WTC11 (cell line): ENCODE measurements at regions not wholly inside any gene's neighbourhood (a gene's known extent, or its start where the extent isn't known, plus 50 kb on each side); places are given as distances from the start of the nearest gene placed in this dataset.

Source experiments
- ATAC-seq: fragments of 200-7000 bp; cut with Tn5 transposase; 2 replicates; pipeline ENCODE4 v1.10.0; 2021; ENCODE audit warnings: mild to moderate bottlenecking, moderate library complexity
- CTCF ChIA-PET: fragments of 300-600 bp; sonication (Branson Sonifier 250); formaldehyde crosslinking; loops from one replicate; lab custom pipeline; 2021; ENCODE audit warnings: antibody characterized with exemption; lab: Charles Lee
- POLR2A ChIA-PET: fragments of 350-600 bp; sonication (Branson Sonifier 250); formaldehyde crosslinking; loops from one replicate; lab custom pipeline; 2021; ENCODE audit warnings: antibody characterized with exemption; lab: Charles Lee
- DNase-seq: peaks from one replicate; pipeline ENCODE4 v3.0.0; 2021; ENCODE audit warnings: low spot score
- H3K27ac Mint-ChIP-seq: 2 replicates; pipeline ENCODE4 v1.8.0; 2021; ENCODE audit warnings: mixed read lengths
- H3K27me3 Mint-ChIP-seq: 2 replicates; pipeline ENCODE4 v1.8.0; 2021; ENCODE audit warnings: low read depth, mild to moderate bottlenecking, moderate library complexity, mixed read lengths
- H3K36me3 Mint-ChIP-seq: 2 replicates; pipeline ENCODE4 v1.8.0; 2021; ENCODE audit warnings: mixed read lengths
- H3K4me1 Mint-ChIP-seq: 2 replicates; pipeline ENCODE4 v1.8.0; 2022; ENCODE audit warnings: mixed read lengths
- H3K4me3 Mint-ChIP-seq: 2 replicates; pipeline ENCODE4 v1.8.0; 2021; ENCODE audit warnings: mild to moderate bottlenecking, moderate library complexity, mixed read lengths
- H3K9me3 Mint-ChIP-seq: 2 replicates; pipeline ENCODE4 v1.8.0; 2021; ENCODE audit warnings: mixed read lengths
- ATF1 ChIP-seq: sonication (generic); formaldehyde crosslinking; IDR thresholded peaks from 2 replicates; pipeline ENCODE4 v1.8.1; 2023; ENCODE audit warnings: mild to moderate bottlenecking, moderate library complexity, missing genetic modification reagents
- CREB1 ChIP-seq: sonication (generic); formaldehyde crosslinking; IDR thresholded peaks from 2 replicates; pipeline ENCODE4 v1.8.0; 2023; ENCODE audit warnings: mild to moderate bottlenecking, missing genetic modification reagents
- NFATC4 ChIP-seq: fragments of 250-450 bp; sonication (Bioruptor Pico); IDR thresholded peaks from 2 replicates; pipeline ENCODE4 v1.9.0; 2021; ENCODE audit warnings: mild to moderate bottlenecking
- NFE2L1 ChIP-seq: sonication (generic); formaldehyde crosslinking; IDR thresholded peaks from 2 replicates; pipeline ENCODE4 v1.8.1; 2023; ENCODE audit warnings: missing genetic modification reagents
- OVOL2 ChIP-seq: fragments of 250-450 bp; sonication (Bioruptor Pico); IDR thresholded peaks from 2 replicates; pipeline ENCODE4 v1.9.0; 2021; ENCODE audit warnings: mild to moderate bottlenecking, borderline replicate concordance
- SMAD3 ChIP-seq: sonication (generic); formaldehyde crosslinking; IDR thresholded peaks from 2 replicates; pipeline ENCODE4 v1.8.0; 2022; ENCODE audit warnings: missing genetic modification reagents, mild to moderate bottlenecking, borderline replicate concordance
- ZNF396 ChIP-seq: fragments of 250-450 bp; sonication (Bioruptor Pico); IDR thresholded peaks from 2 replicates; pipeline ENCODE4 v1.8.0; 2021; ENCODE audit warnings: mild to moderate bottlenecking, moderate library complexity, borderline replicate concordance
- ZNF416 ChIP-seq: fragments of 250-450 bp; sonication (Bioruptor Pico); IDR thresholded peaks from 2 replicates; pipeline ENCODE4 v1.9.0; 2021; ENCODE audit warnings: mild to moderate bottlenecking, inconsistent platforms
- ZNF423 ChIP-seq: fragments of 250-450 bp; sonication (Bioruptor Pico); IDR thresholded peaks from 2 replicates; pipeline ENCODE4 v2.1.2; 2022; ENCODE audit warnings: mild to moderate bottlenecking, moderate library complexity
- TF ChIP-seq, protein P1 (sequence below): sonication (generic); formaldehyde crosslinking; IDR thresholded peaks from 2 replicates; pipeline ENCODE4 v1.8.1; 2022; ENCODE audit warnings: mild to moderate bottlenecking, moderate library complexity, missing genetic modification reagents
- TF ChIP-seq, protein P2 (sequence below): sonication (generic); formaldehyde crosslinking; IDR thresholded peaks from 2 replicates; pipeline ENCODE4 v1.8.0; 2022; ENCODE audit warnings: mild to moderate bottlenecking, missing genetic modification reagents
- TF ChIP-seq, protein P3 (sequence below): sonication (generic); formaldehyde crosslinking; IDR thresholded peaks from 2 replicates; pipeline ENCODE4 v1.8.1; 2023; ENCODE audit warnings: mild to moderate bottlenecking, missing genetic modification reagents, borderline replicate concordance
- TF ChIP-seq, protein P4 (sequence below): sonication (generic); formaldehyde crosslinking; conservative IDR thresholded peaks from 2 replicates; pipeline ENCODE4 v1.8.1; 2022; ENCODE audit warnings: mild to moderate bottlenecking, missing genetic modification reagents
- TF ChIP-seq, protein P5 (sequence below): sonication (generic); formaldehyde crosslinking; IDR thresholded peaks from 2 replicates; pipeline ENCODE4 v1.8.0; 2022; ENCODE audit warnings: mild to moderate bottlenecking, missing genetic modification reagents
- TF ChIP-seq, protein P6 (sequence below): sonication (generic); formaldehyde crosslinking; IDR thresholded peaks from 2 replicates; pipeline ENCODE4 v1.8.0; 2023; ENCODE audit warnings: mild to moderate bottlenecking, missing genetic modification reagents
- TF ChIP-seq, protein P7 (sequence below): sonication (generic); formaldehyde crosslinking; IDR thresholded peaks from 2 replicates; pipeline ENCODE4 v1.8.0; 2022; ENCODE audit warnings: mild to moderate bottlenecking, missing genetic modification reagents
- TF ChIP-seq, protein P8 (sequence below): fragments of 250-450 bp; sonication (Bioruptor Pico); IDR thresholded peaks from 2 replicates; pipeline ENCODE4 v1.9.0; 2021; ENCODE audit warnings: mild to moderate bottlenecking
- TF ChIP-seq, protein P9 (sequence below): sonication (generic); formaldehyde crosslinking; conservative IDR thresholded peaks from 2 replicates; pipeline ENCODE4 v1.8.1; 2023; ENCODE audit warnings: mild to moderate bottlenecking, low read depth, missing genetic modification reagents, moderate library complexity

DNA sequence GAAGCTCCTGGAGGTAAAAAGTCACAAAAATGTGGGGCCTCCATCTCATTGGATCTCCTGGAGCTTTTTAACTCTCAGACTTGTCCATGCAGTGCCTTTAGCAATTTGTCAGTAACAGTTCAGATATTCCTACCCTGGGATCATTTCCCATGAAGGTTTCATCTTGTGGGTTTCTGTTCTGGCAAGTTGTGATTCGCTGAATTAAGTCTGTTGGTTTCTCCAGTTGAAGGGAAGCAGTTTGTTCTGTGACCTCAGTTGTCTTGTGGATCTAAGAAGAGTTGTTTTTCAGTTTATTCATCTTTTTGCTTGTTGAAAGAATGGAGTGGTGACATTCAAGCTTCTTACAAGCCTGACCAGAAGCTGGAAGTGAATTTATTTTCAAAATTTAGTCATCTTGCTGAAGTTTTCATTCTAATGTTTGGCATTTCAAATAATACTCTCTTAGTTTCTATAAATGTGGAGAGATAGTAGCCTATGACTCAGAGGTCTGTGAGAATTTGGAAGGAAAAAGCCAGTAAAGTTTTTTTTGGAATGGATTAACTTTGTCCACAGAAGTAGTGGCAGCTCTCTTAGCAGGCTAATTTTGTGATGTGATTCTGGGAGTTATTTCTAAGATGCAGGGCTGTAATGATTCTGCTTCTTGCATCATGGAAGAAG lies 120.1 kb upstream of the CSNK1A1L start:
- H3K27me3 Mint-ChIP-seq, result no peaks in the 10 kb centered on the region
- POLR2A ChIA-PET, result no interaction called here
- H3K4me1 Mint-ChIP-seq, result no peaks in the 10 kb centered on the region
- TF ChIP-seq, protein P1, sequence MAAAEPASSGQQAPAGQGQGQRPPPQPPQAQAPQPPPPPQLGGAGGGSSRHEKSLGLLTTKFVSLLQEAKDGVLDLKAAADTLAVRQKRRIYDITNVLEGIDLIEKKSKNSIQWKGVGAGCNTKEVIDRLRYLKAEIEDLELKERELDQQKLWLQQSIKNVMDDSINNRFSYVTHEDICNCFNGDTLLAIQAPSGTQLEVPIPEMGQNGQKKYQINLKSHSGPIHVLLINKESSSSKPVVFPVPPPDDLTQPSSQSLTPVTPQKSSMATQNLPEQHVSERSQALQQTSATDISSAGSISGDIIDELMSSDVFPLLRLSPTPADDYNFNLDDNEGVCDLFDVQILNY (CRISPR knock-in tag), result no peak
- TF ChIP-seq, protein P2, sequence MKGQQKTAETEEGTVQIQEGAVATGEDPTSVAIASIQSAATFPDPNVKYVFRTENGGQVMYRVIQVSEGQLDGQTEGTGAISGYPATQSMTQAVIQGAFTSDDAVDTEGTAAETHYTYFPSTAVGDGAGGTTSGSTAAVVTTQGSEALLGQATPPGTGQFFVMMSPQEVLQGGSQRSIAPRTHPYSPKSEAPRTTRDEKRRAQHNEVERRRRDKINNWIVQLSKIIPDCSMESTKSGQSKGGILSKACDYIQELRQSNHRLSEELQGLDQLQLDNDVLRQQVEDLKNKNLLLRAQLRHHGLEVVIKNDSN, result no peak
- TF ChIP-seq, protein P3, sequence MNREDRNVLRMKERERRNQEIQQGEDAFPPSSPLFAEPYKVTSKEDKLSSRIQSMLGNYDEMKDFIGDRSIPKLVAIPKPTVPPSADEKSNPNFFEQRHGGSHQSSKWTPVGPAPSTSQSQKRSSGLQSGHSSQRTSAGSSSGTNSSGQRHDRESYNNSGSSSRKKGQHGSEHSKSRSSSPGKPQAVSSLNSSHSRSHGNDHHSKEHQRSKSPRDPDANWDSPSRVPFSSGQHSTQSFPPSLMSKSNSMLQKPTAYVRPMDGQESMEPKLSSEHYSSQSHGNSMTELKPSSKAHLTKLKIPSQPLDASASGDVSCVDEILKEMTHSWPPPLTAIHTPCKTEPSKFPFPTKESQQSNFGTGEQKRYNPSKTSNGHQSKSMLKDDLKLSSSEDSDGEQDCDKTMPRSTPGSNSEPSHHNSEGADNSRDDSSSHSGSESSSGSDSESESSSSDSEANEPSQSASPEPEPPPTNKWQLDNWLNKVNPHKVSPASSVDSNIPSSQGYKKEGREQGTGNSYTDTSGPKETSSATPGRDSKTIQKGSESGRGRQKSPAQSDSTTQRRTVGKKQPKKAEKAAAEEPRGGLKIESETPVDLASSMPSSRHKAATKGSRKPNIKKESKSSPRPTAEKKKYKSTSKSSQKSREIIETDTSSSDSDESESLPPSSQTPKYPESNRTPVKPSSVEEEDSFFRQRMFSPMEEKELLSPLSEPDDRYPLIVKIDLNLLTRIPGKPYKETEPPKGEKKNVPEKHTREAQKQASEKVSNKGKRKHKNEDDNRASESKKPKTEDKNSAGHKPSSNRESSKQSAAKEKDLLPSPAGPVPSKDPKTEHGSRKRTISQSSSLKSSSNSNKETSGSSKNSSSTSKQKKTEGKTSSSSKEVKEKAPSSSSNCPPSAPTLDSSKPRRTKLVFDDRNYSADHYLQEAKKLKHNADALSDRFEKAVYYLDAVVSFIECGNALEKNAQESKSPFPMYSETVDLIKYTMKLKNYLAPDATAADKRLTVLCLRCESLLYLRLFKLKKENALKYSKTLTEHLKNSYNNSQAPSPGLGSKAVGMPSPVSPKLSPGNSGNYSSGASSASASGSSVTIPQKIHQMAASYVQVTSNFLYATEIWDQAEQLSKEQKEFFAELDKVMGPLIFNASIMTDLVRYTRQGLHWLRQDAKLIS (CRISPR knock-in tag), result no peak
- TF ChIP-seq ZNF423 (CRISPR knock-in tag) (no peak), NFATC4 (CRISPR knock-in tag) (no peak), SMAD3 (no peak), ZNF416 (CRISPR knock-in tag) (no peak), CREB1 (CRISPR knock-in tag) (no peak), NFE2L1 (CRISPR knock-in tag) (no peak), ZNF396 (CRISPR knock-in tag) (no peak), OVOL2 (CRISPR knock-in tag) (no peak), ATF1 (CRISPR knock-in tag) (no peak)
- TF ChIP-seq, protein P4, sequence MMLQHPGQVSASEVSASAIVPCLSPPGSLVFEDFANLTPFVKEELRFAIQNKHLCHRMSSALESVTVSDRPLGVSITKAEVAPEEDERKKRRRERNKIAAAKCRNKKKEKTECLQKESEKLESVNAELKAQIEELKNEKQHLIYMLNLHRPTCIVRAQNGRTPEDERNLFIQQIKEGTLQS, result no peak
- TF ChIP-seq, protein P5, sequence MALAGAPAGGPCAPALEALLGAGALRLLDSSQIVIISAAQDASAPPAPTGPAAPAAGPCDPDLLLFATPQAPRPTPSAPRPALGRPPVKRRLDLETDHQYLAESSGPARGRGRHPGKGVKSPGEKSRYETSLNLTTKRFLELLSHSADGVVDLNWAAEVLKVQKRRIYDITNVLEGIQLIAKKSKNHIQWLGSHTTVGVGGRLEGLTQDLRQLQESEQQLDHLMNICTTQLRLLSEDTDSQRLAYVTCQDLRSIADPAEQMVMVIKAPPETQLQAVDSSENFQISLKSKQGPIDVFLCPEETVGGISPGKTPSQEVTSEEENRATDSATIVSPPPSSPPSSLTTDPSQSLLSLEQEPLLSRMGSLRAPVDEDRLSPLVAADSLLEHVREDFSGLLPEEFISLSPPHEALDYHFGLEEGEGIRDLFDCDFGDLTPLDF (CRISPR knock-in tag), result no peak
- TF ChIP-seq, protein P6, sequence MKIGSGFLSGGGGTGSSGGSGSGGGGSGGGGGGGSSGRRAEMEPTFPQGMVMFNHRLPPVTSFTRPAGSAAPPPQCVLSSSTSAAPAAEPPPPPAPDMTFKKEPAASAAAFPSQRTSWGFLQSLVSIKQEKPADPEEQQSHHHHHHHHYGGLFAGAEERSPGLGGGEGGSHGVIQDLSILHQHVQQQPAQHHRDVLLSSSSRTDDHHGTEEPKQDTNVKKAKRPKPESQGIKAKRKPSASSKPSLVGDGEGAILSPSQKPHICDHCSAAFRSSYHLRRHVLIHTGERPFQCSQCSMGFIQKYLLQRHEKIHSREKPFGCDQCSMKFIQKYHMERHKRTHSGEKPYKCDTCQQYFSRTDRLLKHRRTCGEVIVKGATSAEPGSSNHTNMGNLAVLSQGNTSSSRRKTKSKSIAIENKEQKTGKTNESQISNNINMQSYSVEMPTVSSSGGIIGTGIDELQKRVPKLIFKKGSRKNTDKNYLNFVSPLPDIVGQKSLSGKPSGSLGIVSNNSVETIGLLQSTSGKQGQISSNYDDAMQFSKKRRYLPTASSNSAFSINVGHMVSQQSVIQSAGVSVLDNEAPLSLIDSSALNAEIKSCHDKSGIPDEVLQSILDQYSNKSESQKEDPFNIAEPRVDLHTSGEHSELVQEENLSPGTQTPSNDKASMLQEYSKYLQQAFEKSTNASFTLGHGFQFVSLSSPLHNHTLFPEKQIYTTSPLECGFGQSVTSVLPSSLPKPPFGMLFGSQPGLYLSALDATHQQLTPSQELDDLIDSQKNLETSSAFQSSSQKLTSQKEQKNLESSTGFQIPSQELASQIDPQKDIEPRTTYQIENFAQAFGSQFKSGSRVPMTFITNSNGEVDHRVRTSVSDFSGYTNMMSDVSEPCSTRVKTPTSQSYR (CRISPR knock-in tag), result no peak
- TF ChIP-seq, protein P7, sequence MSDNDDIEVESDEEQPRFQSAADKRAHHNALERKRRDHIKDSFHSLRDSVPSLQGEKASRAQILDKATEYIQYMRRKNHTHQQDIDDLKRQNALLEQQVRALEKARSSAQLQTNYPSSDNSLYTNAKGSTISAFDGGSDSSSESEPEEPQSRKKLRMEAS, result no peak
- TF ChIP-seq, protein P8, sequence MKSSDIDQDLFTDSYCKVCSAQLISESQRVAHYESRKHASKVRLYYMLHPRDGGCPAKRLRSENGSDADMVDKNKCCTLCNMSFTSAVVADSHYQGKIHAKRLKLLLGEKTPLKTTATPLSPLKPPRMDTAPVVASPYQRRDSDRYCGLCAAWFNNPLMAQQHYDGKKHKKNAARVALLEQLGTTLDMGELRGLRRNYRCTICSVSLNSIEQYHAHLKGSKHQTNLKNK (CRISPR knock-in tag), result no peak
- TF ChIP-seq, protein P9, sequence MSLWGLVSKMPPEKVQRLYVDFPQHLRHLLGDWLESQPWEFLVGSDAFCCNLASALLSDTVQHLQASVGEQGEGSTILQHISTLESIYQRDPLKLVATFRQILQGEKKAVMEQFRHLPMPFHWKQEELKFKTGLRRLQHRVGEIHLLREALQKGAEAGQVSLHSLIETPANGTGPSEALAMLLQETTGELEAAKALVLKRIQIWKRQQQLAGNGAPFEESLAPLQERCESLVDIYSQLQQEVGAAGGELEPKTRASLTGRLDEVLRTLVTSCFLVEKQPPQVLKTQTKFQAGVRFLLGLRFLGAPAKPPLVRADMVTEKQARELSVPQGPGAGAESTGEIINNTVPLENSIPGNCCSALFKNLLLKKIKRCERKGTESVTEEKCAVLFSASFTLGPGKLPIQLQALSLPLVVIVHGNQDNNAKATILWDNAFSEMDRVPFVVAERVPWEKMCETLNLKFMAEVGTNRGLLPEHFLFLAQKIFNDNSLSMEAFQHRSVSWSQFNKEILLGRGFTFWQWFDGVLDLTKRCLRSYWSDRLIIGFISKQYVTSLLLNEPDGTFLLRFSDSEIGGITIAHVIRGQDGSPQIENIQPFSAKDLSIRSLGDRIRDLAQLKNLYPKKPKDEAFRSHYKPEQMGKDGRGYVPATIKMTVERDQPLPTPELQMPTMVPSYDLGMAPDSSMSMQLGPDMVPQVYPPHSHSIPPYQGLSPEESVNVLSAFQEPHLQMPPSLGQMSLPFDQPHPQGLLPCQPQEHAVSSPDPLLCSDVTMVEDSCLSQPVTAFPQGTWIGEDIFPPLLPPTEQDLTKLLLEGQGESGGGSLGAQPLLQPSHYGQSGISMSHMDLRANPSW (CRISPR knock-in tag), result no peak
- ATAC-seq (no peak), DNase-seq (no peak)
- H3K27ac Mint-ChIP-seq, result no peak overlapping the region; the same call in 1 of the 2 replicates
- no peaks in the 10 kb centered on the region for H3K36me3 Mint-ChIP-seq
- H3K9me3 Mint-ChIP-seq, result peaks cover 15% of the 10 kb centered on the region
- CTCF ChIA-PET, result no interaction called here
- H3K4me3 Mint-ChIP-seq, result no peak overlapping the region
